ENCODE measurements at regions not wholly inside any gene's neighbourhood (a gene's known extent, or its start where the extent isn't known, plus 50 kb on each side); places are given as distances from the start of the nearest gene placed in this dataset.

DNA sequence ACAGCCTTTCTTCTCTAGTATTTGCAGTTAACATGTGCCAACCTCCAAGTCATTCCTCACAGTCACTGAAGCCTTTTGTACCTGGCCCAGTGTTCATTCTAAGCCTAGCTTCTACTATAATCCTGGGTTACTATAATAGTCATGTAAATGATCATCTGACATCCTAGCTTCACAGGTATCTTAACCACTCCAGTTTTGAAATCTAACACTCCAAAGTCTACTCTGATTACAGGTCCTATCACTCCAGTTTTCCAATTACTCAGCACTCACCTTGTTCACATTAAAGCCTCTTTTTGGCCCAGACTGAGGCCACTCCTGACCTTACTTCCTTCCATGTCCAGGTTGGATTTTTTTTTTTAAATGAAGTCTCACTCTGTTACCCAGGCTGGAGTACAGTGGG, 87.6 kb upstream of the ZCCHC13 start:
- Histone ChIP-seq H4K8ac (replicated peaks; ENCODE audit: insufficient read length, low read depth, low read length) (no peak overlapping the region), H3T11ph (ENCODE audit: low read length) (no peak overlapping the region), H3K14ac (ENCODE audit: insufficient read depth, low read length) (no peak overlapping the region), H3K79me2 (ENCODE audit: insufficient read depth, low read length) (no peaks in the 10 kb centered on the region), H2AFZ (ENCODE audit: low read length) (no peak overlapping the region), H3K4ac (ENCODE audit: low read depth, low read length) (no peak overlapping the region), H3K56ac (ENCODE audit: insufficient read length, low read depth, low read length) (no peak overlapping the region), H3K79me1 (ENCODE audit: insufficient read depth, low read depth, low read length, poor library complexity, severe bottlenecking) (no peaks in the 10 kb centered on the region), H4K91ac (ENCODE audit: insufficient read length, low read depth, low read length) (no peak overlapping the region), H2BK120ac (ENCODE audit: low read depth, low read length, poor library complexity, severe bottlenecking) (no peak overlapping the region), H3K23me2 (ENCODE audit: insufficient read length, low read depth, low read length, poor library complexity, severe bottlenecking) (no peaks in the 10 kb centered on the region), H2BK20ac (ENCODE audit: low read depth, low read length, poor library complexity, severe bottlenecking) (no peak overlapping the region), H3K18ac (ENCODE audit: insufficient read length, low read depth, low read length) (no peak overlapping the region), H2AK5ac (ENCODE audit: insufficient read length, low read length) (no peak overlapping the region), H4K5ac (ENCODE audit: insufficient read length, low read depth, low read length) (no peak overlapping the region), H3K9ac (ENCODE audit: extremely low read depth, insufficient read length, low read length) (no peak overlapping the region), H2BK15ac (ENCODE audit: low read depth, low read length) (no peak overlapping the region), H3K4me2 (ENCODE audit: insufficient read depth, insufficient read length, low read length) (no peak overlapping the region), H3K9me3 (ENCODE audit: control insufficient read depth, low read depth, low read length) (no peaks in the 10 kb centered on the region), H2BK5ac (ENCODE audit: insufficient read length, low read length) (no peak overlapping the region), H3K27ac (ENCODE audit: insufficient read length, low read depth, low read length) (no peak overlapping the region), H3K23ac (ENCODE audit: insufficient read length, low read depth, low read length) (no peak overlapping the region), H4K20me1 (ENCODE audit: control insufficient read depth, insufficient read depth, insufficient read length) (no peaks in the 10 kb centered on the region), H3K27me3 (ENCODE audit: insufficient read depth, low read length) (no peaks in the 10 kb centered on the region), H3K4me1 (ENCODE audit: insufficient read depth, low read length) (no peaks in the 10 kb centered on the region), H2BK12ac (ENCODE audit: insufficient read length, low read depth, low read length) (no peak overlapping the region)
- Mint-ChIP-seq H3K9me3 (no peaks in the 10 kb centered on the region), H3K27me3 (ENCODE audit: low read depth) (no peaks in the 10 kb centered on the region; the same call in 1 of the 2 replicates), H3K36me3 (ENCODE audit: insufficient read depth in 1 of 3, low read depth in 3 of 3) (peaks cover 33 to 44% (median 35%) of the 10 kb centered on the region in 3 experiments; a peak in 6 of 7 replicates), H3K4me3 (no peak overlapping the region), H3K27ac (no peak overlapping the region), H3K4me1 (peaks cover 8 to 13% of the 10 kb centered on the region in 2 experiments)
- TF ChIP-seq, protein P1, sequence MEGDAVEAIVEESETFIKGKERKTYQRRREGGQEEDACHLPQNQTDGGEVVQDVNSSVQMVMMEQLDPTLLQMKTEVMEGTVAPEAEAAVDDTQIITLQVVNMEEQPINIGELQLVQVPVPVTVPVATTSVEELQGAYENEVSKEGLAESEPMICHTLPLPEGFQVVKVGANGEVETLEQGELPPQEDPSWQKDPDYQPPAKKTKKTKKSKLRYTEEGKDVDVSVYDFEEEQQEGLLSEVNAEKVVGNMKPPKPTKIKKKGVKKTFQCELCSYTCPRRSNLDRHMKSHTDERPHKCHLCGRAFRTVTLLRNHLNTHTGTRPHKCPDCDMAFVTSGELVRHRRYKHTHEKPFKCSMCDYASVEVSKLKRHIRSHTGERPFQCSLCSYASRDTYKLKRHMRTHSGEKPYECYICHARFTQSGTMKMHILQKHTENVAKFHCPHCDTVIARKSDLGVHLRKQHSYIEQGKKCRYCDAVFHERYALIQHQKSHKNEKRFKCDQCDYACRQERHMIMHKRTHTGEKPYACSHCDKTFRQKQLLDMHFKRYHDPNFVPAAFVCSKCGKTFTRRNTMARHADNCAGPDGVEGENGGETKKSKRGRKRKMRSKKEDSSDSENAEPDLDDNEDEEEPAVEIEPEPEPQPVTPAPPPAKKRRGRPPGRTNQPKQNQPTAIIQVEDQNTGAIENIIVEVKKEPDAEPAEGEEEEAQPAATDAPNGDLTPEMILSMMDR (conservative IDR thresholded peaks at IDR 0.05), result no peak
- no peak for DNase-seq

Measured in H9 (cell line).